ENCODE measurements at regions not wholly inside any gene's neighbourhood (a gene's known extent, or its start where the extent isn't known, plus 50 kb on each side); places are given as distances from the start of the nearest gene placed in this dataset.

DNA sequence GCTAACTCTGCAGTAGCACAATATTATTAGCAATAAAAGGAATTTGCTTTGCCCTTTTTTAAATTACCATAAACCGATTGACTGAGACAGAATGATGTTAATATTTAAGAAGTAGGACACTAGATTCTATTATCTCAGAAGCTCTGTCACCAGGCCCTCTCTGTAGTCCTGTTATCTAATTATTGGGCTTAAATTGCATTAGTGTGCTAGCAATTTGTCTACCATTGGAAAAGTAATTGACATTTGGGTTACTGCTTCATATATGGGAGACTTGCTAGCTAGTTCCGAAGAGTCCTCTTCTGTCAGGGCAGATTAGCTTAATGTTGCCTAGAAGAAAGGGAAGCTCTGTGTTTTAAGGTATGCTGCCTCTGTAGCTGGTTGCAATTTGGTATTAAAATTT, 1107.3 kb upstream of the EEF2KMT start:
- no peak for TF ChIP-seq CTCF (IDR thresholded peaks at IDR 0.05; ENCODE audit: extremely low read depth in 1 of 2, insufficient read depth in 1 of 2, low read depth in 1 of 2, low read length in 2 of 2)
- TF ChIP-seq POLR2AphosphoS5 (IDR thresholded peaks at IDR 0.05; ENCODE audit: insufficient read depth, low read depth, low read length) = no peak
- TF ChIP-seq JUN (IDR thresholded peaks at IDR 0.05; ENCODE audit: borderline replicate concordance, insufficient read depth, insufficient read length, low read depth) = no peak
- TF ChIP-seq FOS (IDR thresholded peaks at IDR 0.05; ENCODE audit: borderline replicate concordance, insufficient read depth, low read length) = no peak
- TF ChIP-seq MAX (IDR thresholded peaks at IDR 0.05; ENCODE audit: insufficient read depth, insufficient read length) = no peak
- no peak for TF ChIP-seq POLR2A (IDR thresholded peaks at IDR 0.05; ENCODE audit: low read depth, low read length)
- TF ChIP-seq EZH2 (IDR thresholded peaks at IDR 0.05; ENCODE audit: borderline replicate concordance, low read depth, low read length, severe bottlenecking) = no peak
- TF ChIP-seq MYC (IDR thresholded peaks at IDR 0.05; ENCODE audit: low read depth, low read length) = no peak
